Epithelial cell of esophagus (primary cell): ENCODE measurements at regions not wholly inside any gene's neighbourhood (a gene's known extent, or its start where the extent isn't known, plus 50 kb on each side); places are given as distances from the start of the nearest gene placed in this dataset.
A peak's percentile ranks its signal among the peaks of the same experiment; 100 is the strongest.

ENCODE experiments used
- DNase-seq: peaks from one replicate; pipeline ENCODE4 v3.0.0; 2010; ENCODE audit warnings: low read depth
- H3K4me3 ChIP-seq: 2 replicates; pipeline ENCODE4 v1.5.1; 2011; ENCODE audit warnings: mild to moderate bottlenecking, low read length, control low read depth
- CTCF ChIP-seq: IDR thresholded peaks from 2 replicates; pipeline ENCODE4 v1.5.1; 2011; ENCODE audit warnings: low read depth, mild to moderate bottlenecking, low read length, control low read depth, inconsistent platforms; ENCODE audit not compliant: insufficient read depth; ENCODE audit errors: missing control alignments

- H3K4me3 ChIP-seq, result no peak overlapping the region
- no peak for TF ChIP-seq CTCF
- no peak for DNase-seq
These were observed 954.8 kb upstream of the C9orf72 start for GRCh38 chr9:28528049-28528448.

- H3K4me3 ChIP-seq, result no peak overlapping the region
- DNase-seq, result no peak
- no peak for TF ChIP-seq CTCF
These were observed 964.9 kb upstream of the C9orf72 start for GRCh38 chr9:28538132-28538531.

- peak; percentile 86 for DNase-seq
- H3K4me3 ChIP-seq, result no peak overlapping the region
- no peak for TF ChIP-seq CTCF
These were observed 966.3 kb upstream of the C9orf72 start for GRCh38 chr9:28539434-28540070.

- DNase-seq, result no peak
- no peak for TF ChIP-seq CTCF
- no peak overlapping the region for H3K4me3 ChIP-seq
These were observed 969.6 kb upstream of the C9orf72 start for GRCh38 chr9:28542928-28543327.

- no peak overlapping the region for H3K4me3 ChIP-seq
- DNase-seq, result no peak
- no peak for TF ChIP-seq CTCF
These were observed 974.2 kb upstream of the C9orf72 start for GRCh38 chr9:28547527-28547926.

- no peak overlapping the region for H3K4me3 ChIP-seq
- TF ChIP-seq CTCF, result no peak
- no peak for DNase-seq
These were observed 990.1 kb upstream of the C9orf72 start for GRCh38 chr9:28563291-28563934.

GRCh38 chr9:28583832-28584231 lies 1010.6 kb upstream of the C9orf72 start:
- no peak for TF ChIP-seq CTCF
- H3K4me3 ChIP-seq, result no peak overlapping the region
- no peak for DNase-seq
